ENCODE measurements at regions not wholly inside any gene's neighbourhood (a gene's known extent, or its start where the extent isn't known, plus 50 kb on each side); places are given as distances from the start of the nearest gene placed in this dataset.
"Not testable (repeated sequence)": the region's sequence is repeated elsewhere in the genome, so short reads cannot be mapped to it uniquely, and the experiment has no call there.

GRCh38 chr11:19617696-19618523 lies 94.7 kb upstream of the NAV2 start:
- no peak for DNase-seq

- DNase-seq = no peak
These were observed 97.1 kb upstream of the NAV2 start for GRCh38 chr11:19615341-19616183.

- DNase-seq = no peak
These were observed 98.2 kb upstream of the NAV2 start for GRCh38 chr11:19614370-19614940.

DNA sequence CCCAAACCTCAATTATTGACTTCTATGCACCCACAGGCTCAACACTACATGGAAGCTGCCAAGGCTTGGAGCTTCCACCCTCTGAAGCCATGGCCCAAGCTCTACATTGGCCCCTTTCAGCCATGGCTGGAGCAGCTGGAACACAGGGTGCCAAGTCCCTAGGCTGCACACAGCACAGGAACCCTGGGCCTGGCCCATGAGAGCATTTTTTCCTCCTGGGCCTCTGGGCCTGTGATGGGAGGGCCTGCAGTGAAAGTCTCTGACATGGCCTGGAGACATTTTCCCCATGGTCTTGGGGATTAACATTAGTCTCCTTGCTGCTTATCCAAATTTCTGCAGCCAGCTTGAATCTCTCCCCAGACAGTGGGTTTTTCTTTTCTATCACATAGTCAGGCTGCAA lies 100.6 kb upstream of the NAV2 start:
- not testable (repeated sequence) for DNase-seq

GRCh38 chr11:19607656-19608360 lies 104.8 kb upstream of the NAV2 start:
- peak; percentile 26 for DNase-seq

DNA sequence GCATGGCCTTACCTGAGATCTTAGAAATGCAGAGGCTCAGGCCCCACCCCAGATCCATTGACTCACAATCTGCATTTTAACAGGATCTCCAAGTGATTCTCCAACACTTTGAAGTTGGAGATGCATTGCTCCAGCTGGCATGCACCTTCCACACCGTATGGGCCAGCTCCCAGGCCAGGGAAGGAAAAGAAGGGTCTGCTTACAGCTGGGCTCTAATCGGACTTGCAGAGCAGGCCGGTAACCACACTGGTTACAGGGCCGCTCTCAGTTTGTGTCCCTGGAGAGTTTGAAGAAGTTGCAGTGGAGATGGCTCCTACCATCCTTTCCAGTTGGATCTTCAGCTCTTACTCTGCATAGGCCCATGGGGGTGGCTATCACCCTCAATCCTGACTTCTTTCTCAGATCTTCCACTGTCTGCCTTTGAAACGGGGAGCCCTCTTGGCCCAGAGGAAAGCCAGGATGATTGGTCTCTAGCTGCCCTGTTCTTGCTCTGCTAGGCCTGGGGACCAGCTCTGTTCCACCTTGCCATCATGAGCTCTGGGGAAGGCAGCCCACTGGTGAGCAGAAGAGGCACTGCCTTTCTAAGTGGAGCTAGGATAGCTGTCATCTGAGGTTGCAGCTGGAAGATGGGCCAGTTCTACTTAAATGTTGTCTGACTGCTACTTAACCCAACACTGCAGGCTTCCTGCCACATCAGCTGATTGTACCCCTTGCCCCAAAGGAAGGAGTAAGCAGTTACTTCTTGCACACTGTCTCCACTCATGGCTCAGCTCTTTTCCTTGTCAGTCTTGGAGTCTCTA lies 105.6 kb upstream of the NAV2 start:
- DNase-seq = no peak

DNA sequence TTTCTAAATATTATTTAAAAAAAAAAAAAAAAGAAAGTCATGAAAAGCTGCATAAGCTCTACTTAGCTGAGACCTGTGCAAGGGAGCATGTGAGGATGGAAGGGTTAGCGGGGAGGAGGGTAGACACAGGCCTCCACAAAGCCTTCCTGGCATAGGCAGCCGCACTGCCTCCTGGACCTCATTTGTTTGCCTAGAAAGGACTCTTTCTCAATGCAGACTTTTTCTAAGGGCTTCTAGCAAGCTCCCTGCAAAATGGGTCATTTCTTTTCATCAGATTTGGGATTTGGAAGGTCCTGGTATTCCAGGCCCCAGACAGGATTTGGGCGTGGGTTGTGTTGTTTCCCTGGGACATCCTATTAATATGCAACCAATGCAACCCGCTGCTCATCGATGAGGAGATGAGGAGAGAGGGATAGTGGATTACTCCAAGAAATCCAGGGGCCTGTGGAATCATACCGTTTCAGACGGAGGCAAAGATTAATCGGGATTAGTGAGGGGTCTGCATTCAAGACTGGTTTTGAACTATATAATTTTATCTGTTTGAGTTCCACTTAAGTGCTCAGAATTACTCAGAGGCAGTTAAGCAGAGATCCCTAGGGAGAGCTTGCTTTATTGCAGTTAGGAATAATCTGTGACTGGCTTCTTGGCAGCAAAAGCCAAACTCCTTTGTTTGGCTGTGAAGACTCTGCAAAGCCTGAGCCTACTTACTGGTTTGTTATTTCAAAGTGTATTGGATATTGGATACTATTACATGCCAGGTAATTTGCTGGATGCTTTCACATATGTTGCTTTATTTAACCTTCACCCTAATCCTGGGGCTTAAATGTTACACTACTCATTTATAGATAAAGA lies 106.9 kb upstream of the NAV2 start:
- DNase-seq = no peak

GRCh38 chr11:19604679-19605375 lies 107.8 kb upstream of the NAV2 start:
- no peak for DNase-seq

GRCh38 chr11:19603771-19604170 lies 108.9 kb upstream of the NAV2 start:
- no peak for DNase-seq

DNA sequence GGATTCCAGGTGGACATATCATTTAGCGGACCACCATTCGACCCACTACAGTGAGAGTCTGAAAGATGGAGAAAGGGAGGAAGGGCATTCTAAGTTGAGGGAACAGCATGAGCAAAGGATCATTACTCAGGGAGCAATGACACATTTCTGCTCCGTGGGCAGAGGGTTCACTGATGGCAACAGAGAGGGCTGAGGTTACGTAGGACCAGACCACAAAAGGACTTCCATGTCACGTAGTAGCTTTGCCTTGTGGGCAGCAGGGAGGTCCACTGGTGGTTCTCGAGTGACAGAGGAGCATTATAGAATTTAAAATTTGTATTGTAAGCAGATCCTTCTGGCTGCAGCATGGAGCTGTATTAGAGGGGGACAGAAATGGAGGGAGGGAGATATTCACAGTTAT lies 109.7 kb upstream of the NAV2 start:
- DNase-seq = no peak

DNA sequence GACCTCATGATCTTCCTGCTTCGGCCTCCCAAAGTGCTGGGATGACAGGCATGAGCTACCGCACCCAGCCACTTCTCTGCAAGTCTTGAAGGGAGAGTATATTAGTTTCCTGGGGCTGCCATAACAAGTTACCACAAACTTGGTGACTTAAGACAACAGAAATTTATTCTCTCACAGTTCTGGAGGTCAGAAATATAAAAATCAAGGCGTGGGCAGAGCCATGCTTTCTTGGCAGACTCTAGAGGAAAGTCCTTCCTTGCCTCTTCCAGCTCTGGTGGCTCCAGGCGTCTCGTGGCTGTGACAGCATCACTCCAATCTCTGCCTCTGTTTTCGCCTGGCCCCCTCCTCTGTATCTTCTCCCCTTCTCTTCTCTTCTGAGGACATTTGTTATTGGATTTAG lies 110.2 kb upstream of the NAV2 start:
- no peak for DNase-seq

DNA sequence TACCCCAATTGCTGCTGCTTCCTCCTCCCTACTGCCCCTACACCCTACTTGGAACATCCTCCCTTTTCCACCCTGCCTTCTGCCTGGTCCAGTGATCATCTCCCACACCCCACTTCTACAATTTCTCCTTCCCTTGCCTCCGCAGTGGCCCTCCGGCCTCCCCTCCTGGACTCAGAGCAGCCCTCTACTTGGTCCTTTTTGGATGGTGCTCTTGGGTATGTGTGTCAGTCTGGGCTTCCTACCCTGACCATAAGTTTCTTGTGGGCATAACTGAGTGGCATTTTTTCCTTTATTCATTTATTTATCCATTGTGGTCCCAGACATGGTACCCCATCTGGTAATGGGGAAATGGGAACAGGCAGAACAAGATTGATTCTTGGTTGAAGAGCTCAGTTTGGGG lies 111.4 kb upstream of the NAV2 start:
- no peak for DNase-seq

DNA sequence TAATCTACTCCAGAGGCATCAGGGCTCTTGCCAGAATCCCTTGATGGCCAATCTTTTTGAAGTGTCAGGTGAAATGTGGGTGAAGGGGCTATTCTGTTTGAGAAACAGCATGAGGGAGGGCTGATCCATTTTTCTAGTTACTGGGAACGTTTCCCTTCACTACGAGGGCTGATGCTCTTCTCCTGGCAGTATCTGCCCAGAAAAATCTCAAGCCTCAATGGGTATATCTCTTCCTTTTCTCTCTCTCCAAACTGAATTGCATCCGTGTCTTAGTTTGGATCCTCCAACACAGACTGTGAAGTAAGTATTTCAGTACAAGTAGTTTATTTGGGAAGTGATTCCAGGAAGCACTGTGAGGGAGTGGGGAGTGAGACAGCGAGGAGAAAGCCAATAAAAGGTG lies 113.0 kb upstream of the NAV2 start:
- DNase-seq = no peak

DNA sequence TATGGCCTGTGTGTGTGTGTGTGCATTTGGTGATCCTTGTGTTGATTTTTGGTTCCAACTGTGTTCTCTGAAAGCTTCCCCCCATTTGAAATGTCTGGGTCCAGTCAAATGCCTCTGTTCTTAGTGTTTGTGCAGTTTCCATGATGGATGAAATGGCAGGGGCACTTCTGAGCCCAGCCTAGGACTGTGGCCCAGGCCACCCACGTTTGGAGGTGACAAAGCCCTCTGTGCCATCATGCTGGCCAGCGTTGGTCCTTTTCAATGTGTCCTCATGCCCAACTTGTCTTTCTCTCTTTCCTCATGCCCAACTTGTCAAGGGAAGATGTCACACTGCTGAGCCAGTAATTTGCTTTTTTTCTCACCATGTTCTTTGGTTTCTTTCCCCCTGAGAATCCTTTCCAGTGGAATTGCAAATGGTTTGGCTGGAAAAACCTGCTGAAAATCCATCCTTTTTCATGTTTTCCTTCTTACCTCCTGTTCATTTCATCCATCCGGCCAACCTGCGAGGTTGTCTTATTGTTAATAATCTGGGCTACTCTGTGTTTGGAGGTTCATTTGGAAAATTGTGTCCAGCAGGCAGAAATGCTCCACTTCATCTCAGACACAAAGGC lies 113.7 kb upstream of the NAV2 start:
- DNase-seq = no peak

DNA sequence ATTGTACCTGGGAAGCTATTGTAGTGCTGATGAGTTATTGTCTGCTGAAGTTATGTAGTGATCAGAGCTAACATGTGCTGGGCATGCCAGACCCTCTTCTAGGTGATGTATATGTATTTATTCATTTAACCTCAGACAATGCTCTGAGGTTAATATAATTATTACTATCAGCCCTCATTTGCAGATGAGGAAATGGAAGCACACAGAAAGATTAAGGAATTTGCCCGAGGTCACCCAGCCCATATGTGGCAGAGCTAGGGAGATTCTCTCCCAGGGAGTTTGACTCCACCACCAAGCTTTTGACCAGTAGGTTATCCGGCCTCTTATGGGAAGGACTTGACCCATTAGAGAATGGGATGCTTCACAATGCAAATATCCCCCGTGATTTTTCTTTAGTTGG lies 114.2 kb upstream of the NAV2 start:
- no peak for DNase-seq

- DNase-seq = no peak
These were observed 114.8 kb upstream of the NAV2 start for GRCh38 chr11:19597876-19598275.

DNA sequence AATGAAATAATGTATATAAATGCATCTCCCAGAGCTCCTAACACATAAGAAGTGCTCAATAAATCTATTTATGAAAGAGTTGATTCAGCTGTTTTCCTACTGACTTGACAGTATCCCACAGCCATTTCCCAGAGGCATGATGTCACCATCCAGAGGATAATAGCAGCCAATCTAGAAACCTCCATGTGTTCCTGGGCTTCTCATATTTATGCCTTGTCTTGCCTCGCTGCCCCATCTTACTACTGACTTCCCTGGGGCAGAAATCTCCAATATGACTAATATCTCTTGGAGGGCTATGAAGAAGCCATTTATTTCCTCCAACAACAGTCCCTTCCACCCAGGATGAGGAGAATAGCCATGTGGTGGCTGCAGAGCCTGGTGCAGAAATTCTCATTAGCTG lies 115.4 kb upstream of the NAV2 start:
- no peak for DNase-seq

DNA sequence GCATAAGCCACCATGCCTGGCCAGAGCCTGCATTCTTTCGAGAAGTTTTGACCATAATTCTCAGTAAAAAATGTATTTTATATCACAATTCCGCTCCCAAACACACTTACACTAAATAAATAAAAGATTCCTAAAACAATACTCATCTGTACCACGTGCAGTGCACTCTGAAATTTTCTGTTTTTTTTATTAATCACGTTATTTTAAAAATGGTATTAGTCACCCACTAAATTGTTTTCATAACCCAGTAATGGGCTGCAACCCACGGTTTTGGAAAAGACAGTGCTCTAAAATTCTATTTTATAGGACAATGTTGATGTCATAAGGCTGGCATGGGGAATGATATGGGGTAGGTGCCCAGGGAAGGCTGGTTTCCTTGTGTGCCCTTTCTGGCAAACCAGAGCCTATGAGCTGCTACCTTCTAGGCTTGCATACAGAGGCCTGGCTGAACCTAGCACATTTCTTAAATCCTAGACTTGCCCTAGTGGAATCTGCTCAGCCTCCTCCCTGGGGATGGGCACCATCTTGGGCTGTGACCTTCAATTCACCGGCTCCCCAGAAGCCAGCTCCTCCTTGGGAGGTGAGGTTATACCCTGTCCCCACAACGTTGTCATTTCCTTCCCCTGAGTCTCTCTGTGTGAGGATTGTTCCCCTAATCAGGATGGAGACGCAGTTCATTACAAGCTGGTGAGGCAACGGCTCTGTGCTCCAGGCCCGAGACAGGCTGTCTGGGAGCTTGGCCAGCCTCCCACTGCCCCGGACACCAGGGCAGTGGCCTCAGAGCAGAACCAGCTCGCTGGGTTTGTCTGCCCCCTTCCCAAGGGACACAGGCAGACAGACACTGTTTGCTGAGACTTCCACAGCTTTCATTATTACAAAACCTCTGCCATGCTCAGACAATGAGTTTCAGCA lies 116.5 kb upstream of the NAV2 start:
- DNase-seq = no peak

- no peak for DNase-seq
These were observed 117.2 kb upstream of the NAV2 start for GRCh38 chr11:19595499-19595839.

All from hematopoietic multipotent progenitor cell treated with erythropoietin and hydrocortisone succinate and interleukin-3 and kit ligand, for 4 days (in vitro differentiated cells).